Tibial artery (tissue), 4 donors: ENCODE measurements at regions not wholly inside any gene's neighbourhood (a gene's known extent, or its start where the extent isn't known, plus 50 kb on each side); places are given as distances from the start of the nearest gene placed in this dataset.

ENCODE experiments used
- DNase-seq, 2 donors: peaks; one replicate each; pipeline ENCODE4 v3.0.0-alpha.2; 2019
- H3K27ac ChIP-seq, 2 donors: fragments of 200-600 bp; sonication (generic) in 1 of 2; 1 replicate in 1 of 2; 2 replicates in 1 of 2; pipeline ENCODE4 v1.5.1; 2018 to 2019; ENCODE audit warnings: mild to moderate bottlenecking in 1 of 2
- H3K27me3 ChIP-seq, 2 donors: fragments of 200-600 bp; sonication (generic) in 1 of 2; one replicate each; pipeline versions ENCODE4 v1.5.1 to v1.6.0; 2016 to 2019
- H3K36me3 ChIP-seq, 3 donors: fragments of 200-600 bp; sonication (generic) in 2 of 3; one replicate each; pipeline ENCODE4 v1.5.1; 2016 to 2019; ENCODE audit warnings: mild to moderate bottlenecking in 2 of 3
- H3K4me1 ChIP-seq, 4 donors: fragments of 200-600 bp; sonication (generic) in 2 of 4; 1 replicate in 3 of 4; 2 replicates in 1 of 4; pipeline ENCODE4 v1.5.1; 2016 to 2019
- H3K4me3 ChIP-seq, 2 donors: fragments of 200-600 bp; sonication (generic) in 1 of 2; 1 replicate in 1 of 2; 2 replicates in 1 of 2; pipeline ENCODE4 v1.5.1; 2018 to 2019; ENCODE audit warnings: mild to moderate bottlenecking in 2 of 2
- H3K9me3 ChIP-seq, 3 donors: fragments of 200-600 bp; sonication (generic) in 1 of 3; one replicate each; pipeline ENCODE4 v1.5.1; 2016 to 2019
- CTCF ChIP-seq, 2 experiments: fragments of 200-600 bp in 1 of 2; fragments of 450-650 bp in 1 of 2; IDR thresholded peaks; one replicate each; pipeline ENCODE4 v1.5.1; 2017 to 2019; ENCODE audit warnings: antibody characterized with exemption in 2 of 2, mild to moderate bottlenecking in 1 of 2, moderate library complexity in 1 of 2
- intact Hi-C: fragments of 100-400 bp; cut with DNase I; formaldehyde crosslinking; loops from one replicate; pipeline ENCODE4 v1.15.0; 2023; ENCODE audit warnings: low total_unique reads

- H3K27me3 ChIP-seq = peaks cover 0 to 53% of the 10 kb centered on the region in 2 donors
- no peak for DNase-seq
- H3K4me1 ChIP-seq = no peaks in the 10 kb centered on the region
- no peak for TF ChIP-seq CTCF (IDR thresholded peaks at IDR 0.05)
- intact Hi-C loops = no loop called here
- no peak overlapping the region for H3K27ac ChIP-seq
- H3K4me3 ChIP-seq = no peak overlapping the region
- no peaks in the 10 kb centered on the region for H3K9me3 ChIP-seq
- no peaks in the 10 kb centered on the region for H3K36me3 ChIP-seq
These were observed 220.7 kb upstream of the POU3F1 start for GRCh38 chr1:38267037-38268036.

- intact Hi-C loops = no loop called here
- no peak for DNase-seq
These were observed 219.6 kb upstream of the POU3F1 start for GRCh38 chr1:38266197-38266520.

GRCh38 chr1:38265293-38266196 is 219.0 kb upstream of the POU3F1 start:
- Histone ChIP-seq H3K9me3 (no peaks in the 10 kb centered on the region), H3K27ac (no peak overlapping the region), H3K4me1 (no peaks in the 10 kb centered on the region), H3K36me3 (no peaks in the 10 kb centered on the region), H3K4me3 (no peak overlapping the region), H3K27me3 (peaks cover 0 to 49% of the 10 kb centered on the region in 2 donors)
- no peak for TF ChIP-seq CTCF (IDR thresholded peaks at IDR 0.05)
- DNase-seq = no peak
- intact Hi-C loops = no loop called here

More at GRCh38 chr1:38266197-38266520, 219.6 kb upstream of the POU3F1 start:
- no peak overlapping the region for H3K4me3 ChIP-seq
- peaks cover 0 to 48% of the 10 kb centered on the region in 2 donors for H3K27me3 ChIP-seq
- no peak for TF ChIP-seq CTCF (IDR thresholded peaks at IDR 0.05)
- no peaks in the 10 kb centered on the region for H3K4me1 ChIP-seq
- H3K36me3 ChIP-seq = no peaks in the 10 kb centered on the region
- H3K27ac ChIP-seq = no peak overlapping the region
- no peaks in the 10 kb centered on the region for H3K9me3 ChIP-seq

- intact Hi-C loops = no loop called here
- H3K4me3 ChIP-seq = no peak overlapping the region
- no peaks in the 10 kb centered on the region for H3K36me3 ChIP-seq
- peaks cover 0 to 46% of the 10 kb centered on the region in 2 donors for H3K27me3 ChIP-seq
- no peak overlapping the region for H3K27ac ChIP-seq
- H3K9me3 ChIP-seq = peaks cover 0 to 16% (median 8%) of the 10 kb centered on the region in 3 donors
- no peaks in the 10 kb centered on the region for H3K4me1 ChIP-seq
- DNase-seq = no peak
- TF ChIP-seq CTCF (IDR thresholded peaks at IDR 0.05) = no peak
These were observed 216.8 kb upstream of the POU3F1 start for GRCh38 chr1:38263438-38263837.

GRCh38 chr1:38261574-38261973 is 215.0 kb upstream of the POU3F1 start:
- H3K4me1 ChIP-seq = no peaks in the 10 kb centered on the region
- H3K27ac ChIP-seq = no peak overlapping the region
- intact Hi-C loops = no loop called here
- no peak for TF ChIP-seq CTCF (IDR thresholded peaks at IDR 0.05)
- H3K9me3 ChIP-seq = peaks cover 0 to 16% (median 8%) of the 10 kb centered on the region in 3 donors
- H3K27me3 ChIP-seq = peaks cover 0 to 44% of the 10 kb centered on the region in 2 donors
- no peak for DNase-seq
- no peaks in the 10 kb centered on the region for H3K36me3 ChIP-seq
- H3K4me3 ChIP-seq = no peak overlapping the region
